Erythroblast (primary cell): ENCODE measurements at regions not wholly inside any gene's neighbourhood (a gene's known extent, or its start where the extent isn't known, plus 50 kb on each side); places are given as distances from the start of the nearest gene placed in this dataset.
"Not testable (repeated sequence)": the region's sequence is repeated elsewhere in the genome, so short reads cannot be mapped to it uniquely, and the experiment has no call there.

ENCODE experiments used
- GATA1 ChIP-seq: IDR thresholded peaks from 2 replicates; pipeline ENCODE4 v1.6.1; 2011; ENCODE audit warnings: low read depth, mild to moderate bottlenecking, control low read depth, low read length, moderate library complexity
- POLR2A ChIP-seq: IDR thresholded peaks from 2 replicates; pipeline ENCODE4 v1.6.1; 2011; ENCODE audit warnings: mild to moderate bottlenecking, low read length

DNA sequence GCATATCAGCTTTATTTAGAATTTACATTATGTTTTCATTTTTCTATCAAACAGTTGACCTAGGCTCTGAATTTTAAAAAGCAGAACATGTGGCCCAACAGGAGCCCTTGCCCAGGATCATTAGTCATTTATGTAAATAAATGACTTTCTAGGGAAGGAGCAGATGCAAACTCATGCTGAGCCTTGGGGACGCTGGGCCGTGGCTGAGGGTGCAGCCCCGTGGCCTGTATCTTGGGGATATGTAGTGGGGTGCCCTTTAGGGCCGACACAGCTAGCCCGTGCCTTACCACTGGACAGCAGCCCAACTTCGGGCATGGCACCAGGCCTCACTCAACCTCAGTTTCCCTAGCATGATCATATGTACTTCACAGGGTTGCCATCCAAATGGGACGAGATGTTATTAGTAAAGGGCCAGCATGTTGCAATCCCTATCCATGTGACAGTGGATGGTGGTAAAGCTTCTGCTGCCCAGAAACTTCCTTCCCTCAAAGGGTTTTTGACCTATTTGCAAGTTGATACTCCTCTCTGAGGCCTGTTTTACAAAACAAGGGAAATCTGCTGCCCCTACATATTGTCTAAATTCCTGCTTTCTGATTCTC lies 357.9 kb downstream of the ANAPC1 start:
- not testable (repeated sequence) for TF ChIP-seq POLR2A, GATA1
